GM10248 (cell line): ENCODE measurements at regions not wholly inside any gene's neighbourhood (a gene's known extent, or its start where the extent isn't known, plus 50 kb on each side); places are given as distances from the start of the nearest gene placed in this dataset.

ENCODE experiments used
- CTCF ChIA-PET: fragments of 300-600 bp; sonication (Branson Sonifier 250); formaldehyde crosslinking; extraction: SDS; loops from one replicate; lab custom pipeline; 2021; ENCODE audit warnings: antibody characterized with exemption; lab: Yijun Ruan, JAX
- POLR2A ChIA-PET: fragments of 350-650 bp; sonication (Branson Sonifier 250); formaldehyde crosslinking; extraction: SDS; loops from one replicate; lab custom pipeline; 2020; ENCODE audit warnings: antibody characterized with exemption; lab: Yijun Ruan, JAX
- DNase-seq: peaks from one replicate; pipeline ENCODE4 v3.0.0; 2012; ENCODE audit errors: extremely low spot score
- TF ChIP-seq, protein P1 (sequence below): IDR thresholded peaks from 2 replicates; pipeline ENCODE4 v1.5.1; 2012; ENCODE audit warnings: mild to moderate bottlenecking, low read depth; ENCODE audit errors: extremely low read depth, missing control alignments, control extremely low read depth

DNA sequence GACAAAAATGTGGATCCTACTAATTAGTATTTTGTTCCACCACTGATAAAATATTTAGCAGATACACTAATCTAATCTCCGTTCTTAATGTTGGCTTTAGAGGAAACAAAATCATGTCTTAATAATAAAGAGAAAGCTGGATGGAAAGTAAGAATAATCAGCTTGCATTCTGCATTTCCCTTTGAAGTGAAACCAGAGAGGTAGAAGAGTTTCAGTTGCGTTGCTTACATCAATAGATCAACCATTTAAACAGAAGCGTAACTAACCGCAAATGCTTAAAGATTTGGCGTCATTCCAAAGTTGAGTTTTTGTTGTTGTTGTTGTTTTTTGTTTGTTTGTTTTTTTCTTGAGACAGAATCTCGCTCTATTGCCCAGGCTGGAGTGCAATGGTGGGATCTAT lies 168.9 kb downstream of the TRIML1 start:
- no peak for DNase-seq
- TF ChIP-seq, protein P1, sequence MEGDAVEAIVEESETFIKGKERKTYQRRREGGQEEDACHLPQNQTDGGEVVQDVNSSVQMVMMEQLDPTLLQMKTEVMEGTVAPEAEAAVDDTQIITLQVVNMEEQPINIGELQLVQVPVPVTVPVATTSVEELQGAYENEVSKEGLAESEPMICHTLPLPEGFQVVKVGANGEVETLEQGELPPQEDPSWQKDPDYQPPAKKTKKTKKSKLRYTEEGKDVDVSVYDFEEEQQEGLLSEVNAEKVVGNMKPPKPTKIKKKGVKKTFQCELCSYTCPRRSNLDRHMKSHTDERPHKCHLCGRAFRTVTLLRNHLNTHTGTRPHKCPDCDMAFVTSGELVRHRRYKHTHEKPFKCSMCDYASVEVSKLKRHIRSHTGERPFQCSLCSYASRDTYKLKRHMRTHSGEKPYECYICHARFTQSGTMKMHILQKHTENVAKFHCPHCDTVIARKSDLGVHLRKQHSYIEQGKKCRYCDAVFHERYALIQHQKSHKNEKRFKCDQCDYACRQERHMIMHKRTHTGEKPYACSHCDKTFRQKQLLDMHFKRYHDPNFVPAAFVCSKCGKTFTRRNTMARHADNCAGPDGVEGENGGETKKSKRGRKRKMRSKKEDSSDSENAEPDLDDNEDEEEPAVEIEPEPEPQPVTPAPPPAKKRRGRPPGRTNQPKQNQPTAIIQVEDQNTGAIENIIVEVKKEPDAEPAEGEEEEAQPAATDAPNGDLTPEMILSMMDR = no peak
- POLR2A ChIA-PET = no interaction called here
- CTCF ChIA-PET = no interaction called here

DNA sequence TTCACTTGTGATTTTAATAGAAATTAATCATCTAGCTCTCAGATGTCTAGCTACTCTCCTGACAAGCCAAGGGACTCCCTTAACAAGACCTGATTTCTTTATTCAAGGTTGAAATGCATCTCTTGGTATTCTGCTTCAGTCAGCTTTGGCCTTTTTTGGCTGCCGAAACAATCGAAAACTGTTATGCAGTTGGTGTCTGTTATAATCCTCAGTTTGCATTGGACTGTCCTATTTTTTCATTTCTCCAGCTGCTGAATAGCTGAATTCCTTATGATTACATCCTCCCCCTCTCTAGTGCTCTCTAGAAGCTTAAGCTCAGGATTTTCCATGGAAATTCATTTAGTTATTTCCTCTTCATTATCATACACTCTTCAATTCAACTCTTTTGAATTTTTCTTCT lies 177.2 kb downstream of the TRIML1 start:
- DNase-seq = no peak
- POLR2A ChIA-PET = no interaction called here
- TF ChIP-seq, protein P1 = no peak
- CTCF ChIA-PET = no interaction called here

DNA sequence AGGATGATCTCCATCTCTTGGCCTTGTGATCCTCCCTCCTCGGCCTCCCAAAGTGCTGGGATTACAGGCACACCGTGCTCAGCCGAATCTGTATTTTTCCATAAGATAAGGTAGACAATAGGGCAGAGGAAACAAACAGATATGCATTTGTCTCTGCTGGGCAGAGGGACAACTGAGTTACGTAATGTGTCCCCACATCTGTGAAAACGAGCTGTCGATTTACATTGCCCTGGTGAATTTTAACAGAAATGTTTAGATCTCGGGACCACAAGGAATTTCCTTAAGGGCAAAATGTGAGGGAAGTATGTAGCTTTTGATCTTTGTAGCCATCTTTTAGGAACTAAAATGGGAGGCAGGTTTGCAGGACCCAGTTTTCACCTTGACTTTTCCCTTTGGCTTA lies 189.7 kb downstream of the TRIML1 start:
- TF ChIP-seq, protein P1 = no peak
- ChIA-PET CTCF (interaction anchor here (1.8 kb wide), 1 partner anchor 10 kb away, joined by 4 read pairs; no protein-coding TSS in a partner anchor), POLR2A (no interaction called here)
- no peak for DNase-seq

DNA sequence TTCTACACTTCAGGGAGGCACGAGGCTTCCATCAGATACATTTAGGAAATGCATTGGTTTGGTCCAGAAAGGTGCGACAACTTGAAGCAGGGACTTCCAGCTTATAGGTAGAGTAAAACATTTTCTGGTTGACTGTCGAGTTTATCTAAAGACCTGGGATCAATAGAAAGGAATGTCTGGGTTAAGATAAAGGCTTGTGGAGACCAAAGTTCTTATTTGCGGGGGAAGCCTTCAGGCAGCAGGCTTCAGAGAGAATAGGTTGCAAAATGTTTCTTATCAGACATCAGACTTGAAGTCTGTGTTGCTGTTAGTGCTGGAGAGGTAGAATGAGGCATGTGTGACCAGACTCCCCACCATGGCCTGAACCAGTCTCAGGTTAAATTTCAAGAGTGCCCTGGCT lies 190.3 kb downstream of the TRIML1 start:
- CTCF ChIA-PET = interaction anchor here (1.8 kb wide), 1 partner anchor 9 kb away, joined by 4 read pairs; no protein-coding TSS in a partner anchor
- POLR2A ChIA-PET = no interaction called here
- DNase-seq = no peak
- TF ChIP-seq, protein P1 = no peak

DNA sequence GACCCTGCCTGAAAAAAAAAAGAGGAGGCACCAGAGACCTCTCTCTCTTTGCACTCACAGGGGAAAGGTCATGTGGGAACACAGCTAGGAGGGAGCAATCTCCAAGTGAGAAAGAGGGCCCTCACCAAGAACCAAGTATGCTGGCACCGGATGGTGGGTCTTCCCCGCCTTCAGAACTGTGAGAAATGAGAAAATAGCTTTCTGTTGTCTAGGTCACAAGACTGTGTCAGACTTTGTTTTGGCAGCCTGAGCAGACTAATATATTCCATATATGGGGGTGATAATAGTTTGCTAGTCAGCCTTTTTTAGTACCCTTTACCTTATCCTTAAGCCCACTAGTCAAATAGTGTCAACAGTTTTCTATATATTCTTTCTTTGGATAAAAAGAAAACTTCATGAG lies 193.0 kb downstream of the TRIML1 start:
- ChIA-PET POLR2A (no interaction called here), CTCF (no interaction called here)
- DNase-seq = no peak
- TF ChIP-seq, protein P1 = no peak

DNA sequence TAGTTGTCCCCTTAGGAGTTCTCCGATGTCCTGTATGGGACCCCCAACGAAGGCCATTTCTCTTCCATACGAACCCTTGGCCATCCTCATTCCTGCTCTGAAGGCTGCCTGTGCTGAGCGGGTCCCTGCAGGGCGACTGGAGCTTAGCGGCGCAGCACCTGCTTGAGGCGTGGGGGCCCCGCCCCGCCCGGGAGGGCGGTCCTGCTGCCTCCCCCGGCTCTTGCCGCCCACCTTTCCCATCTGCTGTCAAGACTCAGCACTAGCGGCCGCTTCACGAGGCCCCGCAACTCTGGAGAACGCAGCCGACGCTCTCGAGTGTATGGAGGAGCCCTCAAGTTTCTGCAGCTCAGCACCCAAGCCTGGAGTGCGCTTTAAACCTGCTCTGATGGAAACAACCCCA lies 197.7 kb downstream of the TRIML1 start:
- CTCF ChIA-PET = no interaction called here
- no peak for DNase-seq
- POLR2A ChIA-PET = no interaction called here
- TF ChIP-seq, protein P1 = no peak

DNA sequence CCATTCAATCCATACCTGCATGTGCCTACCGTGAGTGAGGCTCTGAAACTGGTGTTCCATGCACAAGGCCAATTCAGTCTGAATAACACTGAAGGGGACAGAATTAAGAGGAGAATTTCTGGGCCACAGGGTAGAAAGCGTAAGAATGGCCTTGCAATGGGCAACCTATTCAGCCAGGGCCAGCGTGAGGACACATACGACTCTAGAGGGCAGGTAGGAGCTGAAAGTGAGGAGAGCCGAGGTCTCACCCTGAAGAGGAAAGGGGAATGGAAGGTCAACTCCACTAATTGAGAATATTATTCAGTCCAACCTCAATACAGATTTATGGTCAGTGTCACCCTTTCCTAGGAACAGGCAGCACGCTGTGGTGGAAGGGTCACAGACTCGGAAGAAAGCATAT lies 202.2 kb downstream of the TRIML1 start:
- no peak for DNase-seq
- TF ChIP-seq, protein P1 = no peak
- CTCF ChIA-PET = no interaction called here
- POLR2A ChIA-PET = no interaction called here
